ENCODE measurements at regions not wholly inside any gene's neighbourhood (a gene's known extent, or its start where the extent isn't known, plus 50 kb on each side); places are given as distances from the start of the nearest gene placed in this dataset.

DNA sequence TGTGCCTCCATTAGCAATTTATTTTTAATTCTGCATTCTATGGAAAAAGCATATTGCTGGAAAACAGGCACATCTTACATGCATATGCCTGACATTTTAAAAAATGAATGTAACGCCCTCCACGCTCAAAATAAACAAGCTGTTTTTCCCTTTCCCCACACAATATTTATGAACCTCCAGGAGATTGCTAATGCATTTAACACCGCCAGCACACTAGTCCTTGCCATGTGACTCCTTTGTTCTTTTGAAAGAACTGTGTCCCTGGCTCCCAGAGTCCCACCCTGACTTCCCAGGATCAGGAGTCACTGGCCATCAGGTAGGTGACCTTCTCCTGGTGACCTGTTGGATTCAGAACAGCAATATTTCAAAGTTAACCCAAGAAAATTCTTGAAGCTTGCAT lies 571.2 kb upstream of the CFAP20DC start:
- TF ChIP-seq, protein P1, sequence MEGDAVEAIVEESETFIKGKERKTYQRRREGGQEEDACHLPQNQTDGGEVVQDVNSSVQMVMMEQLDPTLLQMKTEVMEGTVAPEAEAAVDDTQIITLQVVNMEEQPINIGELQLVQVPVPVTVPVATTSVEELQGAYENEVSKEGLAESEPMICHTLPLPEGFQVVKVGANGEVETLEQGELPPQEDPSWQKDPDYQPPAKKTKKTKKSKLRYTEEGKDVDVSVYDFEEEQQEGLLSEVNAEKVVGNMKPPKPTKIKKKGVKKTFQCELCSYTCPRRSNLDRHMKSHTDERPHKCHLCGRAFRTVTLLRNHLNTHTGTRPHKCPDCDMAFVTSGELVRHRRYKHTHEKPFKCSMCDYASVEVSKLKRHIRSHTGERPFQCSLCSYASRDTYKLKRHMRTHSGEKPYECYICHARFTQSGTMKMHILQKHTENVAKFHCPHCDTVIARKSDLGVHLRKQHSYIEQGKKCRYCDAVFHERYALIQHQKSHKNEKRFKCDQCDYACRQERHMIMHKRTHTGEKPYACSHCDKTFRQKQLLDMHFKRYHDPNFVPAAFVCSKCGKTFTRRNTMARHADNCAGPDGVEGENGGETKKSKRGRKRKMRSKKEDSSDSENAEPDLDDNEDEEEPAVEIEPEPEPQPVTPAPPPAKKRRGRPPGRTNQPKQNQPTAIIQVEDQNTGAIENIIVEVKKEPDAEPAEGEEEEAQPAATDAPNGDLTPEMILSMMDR (IDR thresholded peaks at IDR 0.05) = no peak
- TF ChIP-seq POLR2A (IDR thresholded peaks at IDR 0.05) = no peak

Data from heart left ventricle (tissue), 13 donors.